Endothelial cell of umbilical vein (primary cell): ENCODE measurements at regions not wholly inside any gene's neighbourhood (a gene's known extent, or its start where the extent isn't known, plus 50 kb on each side); places are given as distances from the start of the nearest gene placed in this dataset.

Experiments used
- BruUV-seq: library from RNA; stranded (reverse); fragments of 400-500 nt; replicated peaks from 2 replicates; lab custom pipeline; 2021; lab: Mats Ljungman, UMichigan
- CTCF ChIA-PET: fragments of 300-600, 350-600 bp; sonication (Branson Sonifier 250); formaldehyde crosslinking; loops from one replicate; lab custom pipeline; 2021; ENCODE audit warnings: antibody characterized with exemption, inconsistent platforms; lab: Charles Lee
- POLR2A ChIA-PET: fragments of 300-600, 350-600 bp; sonication (Branson Sonifier 250); formaldehyde crosslinking; loops from one replicate; lab custom pipeline; 2021; ENCODE audit warnings: antibody characterized with exemption, inconsistent platforms; lab: Charles Lee
- DNase-seq: peaks from one replicate; pipeline ENCODE4 v3.0.0-alpha.2; 2011; ENCODE audit warnings: low read depth, low spot score
- FAIRE-seq: peaks from 2 replicates; lab custom pipeline; 2011; peaks lifted over from hg19 to GRCh38; lab: Jason Lieb, UNC
- H2AFZ ChIP-seq: 2 replicates; pipeline ENCODE4 v1.6.0; 2012; ENCODE audit warnings: low read depth, low read length, control low read depth, inconsistent platforms
- H3K27ac ChIP-seq: 2 replicates; pipeline ENCODE4 v1.5.1; 2011; ENCODE audit warnings: low read depth, mild to moderate bottlenecking, control low read depth, low read length, moderate library complexity; ENCODE audit not compliant: insufficient read depth
- H3K27me3 ChIP-seq, 2 experiments: 2 replicates each; pipeline versions ENCODE4 v1.6.0 to v1.6.1; 2011; ENCODE audit warnings: low read length in 2 of 2, mixed read lengths in 1 of 2; ENCODE audit not compliant: control insufficient read depth in 2 of 2, insufficient read depth in 2 of 2
- H3K36me3 ChIP-seq, 2 experiments: 2 replicates in 1 of 2; 3 replicates in 1 of 2; pipeline ENCODE4 v1.5.1; 2011; ENCODE audit warnings: low read length in 2 of 2, mild to moderate bottlenecking in 1 of 2, moderate library complexity in 1 of 2; ENCODE audit not compliant: control insufficient read depth in 2 of 2, insufficient read depth in 2 of 2; ENCODE audit errors: extremely low read depth in 1 of 2
- H3K4me1 ChIP-seq: 3 replicates; pipeline ENCODE4 v1.5.1; 2011; ENCODE audit warnings: mild to moderate bottlenecking, low read length; ENCODE audit not compliant: control insufficient read depth, insufficient read depth; ENCODE audit errors: extremely low read depth
- H3K4me2 ChIP-seq: 2 replicates; pipeline ENCODE4 v1.6.1; 2011; ENCODE audit warnings: low read length, control low read depth, mixed read lengths; ENCODE audit not compliant: insufficient read depth
- H3K4me3 ChIP-seq, 3 experiments: fragments of 200-600 bp in 1 of 3; sonication (generic), shearing (Covaris generic) in 1 of 3; replicated peaks in 1 of 3; 2 replicates each; pipeline ENCODE4 v1.5.1; 2011 to 2016; ENCODE audit warnings: control low read depth in 3 of 3, low read length in 3 of 3, mild to moderate bottlenecking in 2 of 3, inconsistent platforms in 1 of 3, low read depth in 1 of 3, moderate library complexity in 1 of 3; ENCODE audit not compliant: insufficient read depth in 1 of 3
- H3K79me2 ChIP-seq: 2 replicates; pipeline ENCODE4 v1.6.0; 2012; ENCODE audit warnings: low read length, inconsistent platforms; ENCODE audit not compliant: control insufficient read depth, insufficient read depth
- H3K9ac ChIP-seq: replicated peaks from 2 replicates; pipeline ENCODE3; 2011; ENCODE audit warnings: low read length, control low read depth; ENCODE audit not compliant: insufficient read depth; ENCODE audit errors: extremely low read depth
- H3K9me1 ChIP-seq: replicated peaks from 3 replicates; pipeline ENCODE4 v1.6.0; 2011; ENCODE audit warnings: mild to moderate bottlenecking, low read length; ENCODE audit not compliant: control insufficient read depth, insufficient read depth; ENCODE audit errors: extremely low read depth
- H3K9me3 ChIP-seq: replicated peaks from 2 replicates; pipeline ENCODE4 v1.5.1; 2012; ENCODE audit warnings: low read length, inconsistent platforms; ENCODE audit not compliant: control insufficient read depth, insufficient read depth
- H4K20me1 ChIP-seq: replicated peaks from 2 replicates; pipeline ENCODE3; 2011; ENCODE audit warnings: mild to moderate bottlenecking, low read length; ENCODE audit not compliant: control insufficient read depth, insufficient read depth; ENCODE audit errors: extremely low read depth
- CTCF ChIP-seq, 2 donors: IDR thresholded peaks; 1 replicate in 1 of 2; 2 replicates in 1 of 2; pipeline ENCODE4 v1.5.1; 2011; ENCODE audit warnings: low read length in 2 of 2, mild to moderate bottlenecking in 2 of 2, moderate library complexity in 2 of 2, control low read depth in 1 of 2, inconsistent platforms in 1 of 2, low read depth in 1 of 2; ENCODE audit not compliant: insufficient read depth in 1 of 2; ENCODE audit errors: extremely low read depth in 1 of 2
- EZH2 ChIP-seq: IDR thresholded peaks from 2 replicates; pipeline ENCODE4 v1.6.1; 2012; ENCODE audit warnings: borderline replicate concordance, low read depth, mild to moderate bottlenecking, moderate library complexity, low read length, inconsistent platforms; ENCODE audit not compliant: severe bottlenecking
- FOS ChIP-seq: IDR thresholded peaks from 2 replicates; pipeline ENCODE4 v1.6.1; 2011; ENCODE audit warnings: mild to moderate bottlenecking, low read length, moderate library complexity, borderline replicate concordance; ENCODE audit not compliant: insufficient read depth
- GATA2 ChIP-seq: IDR thresholded peaks from 2 replicates; pipeline ENCODE4 v1.7.0; 2011; ENCODE audit warnings: low read depth, mild to moderate bottlenecking, moderate library complexity, mixed read lengths, low read length; ENCODE audit not compliant: insufficient read length, insufficient read depth
- JUN ChIP-seq: IDR thresholded peaks from 2 replicates; pipeline ENCODE4 v1.6.1; 2011; ENCODE audit warnings: borderline replicate concordance, low read depth; ENCODE audit not compliant: insufficient read length, insufficient read depth
- MAX ChIP-seq: IDR thresholded peaks from 2 replicates; pipeline ENCODE4 v1.6.1; 2011; ENCODE audit not compliant: insufficient read depth, insufficient read length
- MYC ChIP-seq: IDR thresholded peaks from one replicate; pipeline ENCODE4 v1.6.1; 2011; ENCODE audit warnings: mild to moderate bottlenecking, low read depth, low read length
- POLR2A ChIP-seq: IDR thresholded peaks from 2 replicates; pipeline ENCODE4 v1.6.1; 2012; ENCODE audit warnings: low read depth, mild to moderate bottlenecking, control low read depth, low read length
- POLR2AphosphoS5 ChIP-seq: IDR thresholded peaks from 2 replicates; pipeline ENCODE4 v1.6.1; 2012; ENCODE audit warnings: low read depth, mild to moderate bottlenecking, control low read depth, low read length, moderate library complexity; ENCODE audit not compliant: insufficient read depth
- dilution Hi-C: fragments of 300-500 bp; cut with MboI; formaldehyde crosslinking; loops from one replicate; pipeline ENCODE4 v1.15.0; 2019; ENCODE audit warnings: low sequenced_read_pairs; ENCODE audit not compliant: extremely low pct_ligation_motif_present
- intact Hi-C: fragments of 100-400 bp; cut with micrococcal nuclease; formaldehyde crosslinking; loops from one replicate; pipeline ENCODE4 v1.10.0; 2022

- intact Hi-C loops = no loop called here
- no peaks in the 10 kb centered on the region for H3K9me1 ChIP-seq
- dilution Hi-C loops = no loop called here
Measured at GRCh38 chr20:53668992-53669391, 75.4 kb upstream of the ZNF217 start.

More at GRCh38 chr20:53668992-53669391, 75.4 kb upstream of the ZNF217 start:
- no peaks in the 10 kb centered on the region for H4K20me1 ChIP-seq
- H2AFZ ChIP-seq = no peak overlapping the region
- H3K27me3 ChIP-seq = no peaks in the 10 kb centered on the region
- no TSS peak for BruUV-seq
- DNase-seq (no peak), FAIRE-seq (no peak)
- TF ChIP-seq GATA2 = no peak
- TF ChIP-seq EZH2 = no peak
- no peak for TF ChIP-seq JUN
- TF ChIP-seq FOS = no peak
- TF ChIP-seq CTCF (IDR thresholded peaks at IDR 0.05; ENCODE audit: extremely low read depth in 1 of 2, insufficient read depth in 1 of 2, low read depth in 1 of 2, low read length in 2 of 2) = no peak
- TF ChIP-seq POLR2AphosphoS5 = no peak
- TF ChIP-seq POLR2A = no peak
- no peak for TF ChIP-seq MYC
- no peak for TF ChIP-seq MAX
- no peak overlapping the region for H3K4me2 ChIP-seq
- H3K9ac ChIP-seq = no peak overlapping the region
- ChIA-PET CTCF (interaction anchor here (0.7 to 1.2 kb wide), 3 partner anchors 47 to 271 kb away, joined by 3 to 6 read pairs (median 4); no protein-coding TSS in a partner anchor), POLR2A (no interaction called here)
- H3K79me2 ChIP-seq = no peaks in the 10 kb centered on the region
- no peak overlapping the region for H3K27ac ChIP-seq
- no peaks in the 10 kb centered on the region for H3K4me1 ChIP-seq
- H3K9me3 ChIP-seq = no peaks in the 10 kb centered on the region
- H3K4me3 ChIP-seq = no peak overlapping the region
- H3K36me3 ChIP-seq = no peaks in the 10 kb centered on the region
